Glutamatergic neuron (in vitro differentiated cells): ENCODE measurements at regions not wholly inside any gene's neighbourhood (a gene's known extent, or its start where the extent isn't known, plus 50 kb on each side); places are given as distances from the start of the nearest gene placed in this dataset.
"Not testable (repeated sequence)": the region's sequence is repeated elsewhere in the genome, so short reads cannot be mapped to it uniquely, and the experiment has no call there.

Source experiments
- DNase-seq: peaks from one replicate; pipeline ENCODE4 v3.0.0; 2022
- H3K27ac Mint-ChIP-seq: one replicate; pipeline ENCODE4 v1.8.0; 2020; ENCODE audit warnings: mild to moderate bottlenecking, mixed read lengths, inconsistent platforms; ENCODE audit not compliant: unreplicated experiment
- H3K27me3 Mint-ChIP-seq: one replicate; pipeline ENCODE4 v1.8.0; 2020; ENCODE audit warnings: mild to moderate bottlenecking, moderate library complexity, mixed read lengths, inconsistent platforms; ENCODE audit not compliant: unreplicated experiment
- H3K36me3 Mint-ChIP-seq: one replicate; pipeline ENCODE4 v1.8.0; 2020; ENCODE audit warnings: mild to moderate bottlenecking, mixed read lengths, inconsistent platforms; ENCODE audit not compliant: unreplicated experiment
- H3K4me1 Mint-ChIP-seq: one replicate; pipeline ENCODE4 v1.8.0; 2020; ENCODE audit warnings: mild to moderate bottlenecking, low read depth, mixed read lengths, inconsistent platforms; ENCODE audit not compliant: unreplicated experiment
- H3K4me3 Mint-ChIP-seq: one replicate; pipeline ENCODE4 v1.8.0; 2020; ENCODE audit warnings: mild to moderate bottlenecking, mixed read lengths, inconsistent platforms; ENCODE audit not compliant: unreplicated experiment
- H3K9me3 Mint-ChIP-seq: one replicate; pipeline ENCODE4 v1.8.0; 2020; ENCODE audit warnings: mild to moderate bottlenecking, moderate library complexity, mixed read lengths, inconsistent platforms; ENCODE audit not compliant: unreplicated experiment
- TF ChIP-seq, protein P1 (sequence below): fragments of 200-600 bp; sonication (generic); IDR thresholded peaks from one replicate; pipeline ENCODE4 v1.5.0; 2021; ENCODE audit not compliant: partially characterized antibody, unreplicated experiment

DNA sequence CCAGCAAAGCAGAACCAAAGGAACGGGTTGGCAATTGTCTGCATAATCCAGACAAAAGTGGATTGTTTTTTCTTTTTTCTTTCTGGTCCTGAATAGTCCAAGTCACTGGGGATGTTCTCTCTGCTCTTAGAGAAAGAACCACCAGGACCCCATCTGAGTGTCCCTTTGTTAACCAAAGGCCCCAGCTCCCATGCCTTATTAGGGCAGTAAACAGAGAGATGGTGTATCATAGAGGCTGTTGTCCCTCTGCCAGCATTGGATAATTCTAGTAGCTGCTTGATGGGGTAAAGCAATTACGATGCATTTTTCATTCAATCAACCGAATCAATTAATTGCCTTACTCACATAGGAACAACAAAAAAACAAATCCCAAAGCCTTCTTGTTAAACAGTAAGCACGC lies 213.0 kb downstream of the BUB3 start:
- Mint-ChIP-seq H3K4me3 (no peak overlapping the region), H3K9me3 (peaks cover 5% of the 10 kb centered on the region), H3K27me3 (peaks cover 2% of the 10 kb centered on the region), H3K27ac (no peak overlapping the region), H3K4me1 (no peaks in the 10 kb centered on the region), H3K36me3 (peaks cover 7% of the 10 kb centered on the region)
- DNase-seq, result no peak
- TF ChIP-seq, protein P1, sequence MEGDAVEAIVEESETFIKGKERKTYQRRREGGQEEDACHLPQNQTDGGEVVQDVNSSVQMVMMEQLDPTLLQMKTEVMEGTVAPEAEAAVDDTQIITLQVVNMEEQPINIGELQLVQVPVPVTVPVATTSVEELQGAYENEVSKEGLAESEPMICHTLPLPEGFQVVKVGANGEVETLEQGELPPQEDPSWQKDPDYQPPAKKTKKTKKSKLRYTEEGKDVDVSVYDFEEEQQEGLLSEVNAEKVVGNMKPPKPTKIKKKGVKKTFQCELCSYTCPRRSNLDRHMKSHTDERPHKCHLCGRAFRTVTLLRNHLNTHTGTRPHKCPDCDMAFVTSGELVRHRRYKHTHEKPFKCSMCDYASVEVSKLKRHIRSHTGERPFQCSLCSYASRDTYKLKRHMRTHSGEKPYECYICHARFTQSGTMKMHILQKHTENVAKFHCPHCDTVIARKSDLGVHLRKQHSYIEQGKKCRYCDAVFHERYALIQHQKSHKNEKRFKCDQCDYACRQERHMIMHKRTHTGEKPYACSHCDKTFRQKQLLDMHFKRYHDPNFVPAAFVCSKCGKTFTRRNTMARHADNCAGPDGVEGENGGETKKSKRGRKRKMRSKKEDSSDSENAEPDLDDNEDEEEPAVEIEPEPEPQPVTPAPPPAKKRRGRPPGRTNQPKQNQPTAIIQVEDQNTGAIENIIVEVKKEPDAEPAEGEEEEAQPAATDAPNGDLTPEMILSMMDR, result no peak

DNA sequence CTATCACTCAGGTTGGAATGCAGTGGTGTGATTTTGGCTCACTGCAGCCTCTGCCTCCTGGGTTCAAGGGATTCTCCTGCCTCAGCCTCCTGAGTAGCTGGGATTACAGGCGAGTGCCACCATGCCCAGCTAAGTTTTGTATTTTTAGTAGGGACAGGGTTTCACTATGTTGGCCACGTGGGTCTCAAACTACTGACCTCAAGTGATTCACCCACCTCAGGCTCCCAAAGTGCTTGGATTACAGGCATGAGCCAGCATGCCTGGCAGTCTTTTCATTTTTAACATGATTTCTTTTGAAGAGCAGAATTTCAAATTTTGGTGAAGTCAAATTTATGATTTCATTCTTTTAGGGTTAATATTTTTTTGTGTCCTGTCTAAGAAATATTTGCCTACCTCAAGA lies 217.4 kb downstream of the BUB3 start:
- not testable (repeated sequence) for H3K9me3 Mint-ChIP-seq, H3K27ac Mint-ChIP-seq, H3K4me1 Mint-ChIP-seq, H3K4me3 Mint-ChIP-seq, H3K36me3 Mint-ChIP-seq, DNase-seq, H3K27me3 Mint-ChIP-seq

DNA sequence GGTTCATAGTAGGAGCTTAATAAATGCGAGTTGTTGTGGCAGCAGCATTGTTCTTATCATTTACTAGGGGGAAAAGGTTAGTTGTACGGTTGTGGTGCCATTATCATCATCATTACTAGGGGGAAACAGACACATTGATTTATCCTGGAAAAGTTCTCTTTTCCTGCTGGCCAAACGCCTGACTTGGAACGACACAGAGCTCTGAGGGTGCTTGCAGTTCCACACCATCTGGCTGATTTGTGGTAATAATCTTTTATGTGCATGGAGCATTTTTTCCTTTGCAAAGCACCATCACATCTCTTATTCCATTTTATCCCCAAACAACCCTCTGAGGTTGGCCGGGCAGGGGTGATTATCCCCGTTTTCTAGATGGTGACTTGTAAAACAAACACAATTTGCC lies 219.4 kb downstream of the BUB3 start:
- no peaks in the 10 kb centered on the region for H3K4me1 Mint-ChIP-seq
- no peak overlapping the region for H3K27ac Mint-ChIP-seq
- H3K27me3 Mint-ChIP-seq, result no peaks in the 10 kb centered on the region
- peaks cover 3% of the 10 kb centered on the region for H3K9me3 Mint-ChIP-seq
- DNase-seq, result no peak
- H3K36me3 Mint-ChIP-seq, result peaks cover 7% of the 10 kb centered on the region
- TF ChIP-seq, protein P1, result no peak
- no peak overlapping the region for H3K4me3 Mint-ChIP-seq

DNA sequence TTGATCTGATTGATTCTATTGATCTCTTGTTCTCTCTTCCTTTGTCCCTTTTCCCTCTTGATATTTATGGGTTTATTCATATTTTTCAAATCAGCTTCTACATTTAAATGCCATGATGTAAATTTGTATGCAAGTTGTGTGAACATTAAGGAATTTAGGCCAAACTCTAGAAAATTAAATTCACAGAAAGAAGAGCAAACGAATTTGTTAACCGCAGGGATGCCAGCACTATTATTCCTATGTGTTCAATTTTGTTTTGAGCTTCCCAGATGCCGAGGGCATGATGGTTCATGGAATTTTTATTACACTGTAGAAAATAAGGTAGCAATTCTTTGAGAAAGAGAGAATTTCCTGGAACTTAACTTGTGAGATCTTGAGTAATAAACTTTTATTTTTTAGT lies 220.9 kb downstream of the BUB3 start:
- Mint-ChIP-seq H3K27ac (no peak overlapping the region), H3K36me3 (peaks cover 2% of the 10 kb centered on the region)

DNA sequence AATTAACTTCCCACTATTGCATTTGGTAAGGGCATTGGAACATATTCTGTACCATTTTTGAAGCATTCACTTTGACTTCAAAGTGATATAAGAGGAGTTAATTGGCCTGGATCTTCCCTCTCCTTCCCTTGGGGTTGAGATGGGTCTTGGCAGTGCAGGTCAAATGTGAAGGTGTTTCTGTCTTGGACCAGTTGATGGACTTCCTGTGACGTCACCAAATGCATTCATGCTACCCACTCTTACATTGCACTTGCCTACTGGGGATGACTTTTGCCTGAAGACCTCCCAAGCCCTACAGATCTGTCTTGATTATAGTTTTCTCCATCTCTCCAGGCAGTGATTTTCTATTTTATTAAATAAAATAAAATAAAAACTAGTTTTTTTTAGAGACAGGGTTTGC lies 221.5 kb downstream of the BUB3 start:
- peaks cover 2% of the 10 kb centered on the region for H3K27me3 Mint-ChIP-seq
- H3K9me3 Mint-ChIP-seq, result peaks cover 2% of the 10 kb centered on the region
- H3K27ac Mint-ChIP-seq, result no peak overlapping the region
- DNase-seq, result no peak
- H3K4me3 Mint-ChIP-seq, result no peak overlapping the region
- H3K36me3 Mint-ChIP-seq, result no peaks in the 10 kb centered on the region
- TF ChIP-seq, protein P1, result no peak
- no peaks in the 10 kb centered on the region for H3K4me1 Mint-ChIP-seq

More for the DNA sequence above, 220.9 kb downstream of the BUB3 start:
- H3K4me1 Mint-ChIP-seq, result no peaks in the 10 kb centered on the region
- H3K27me3 Mint-ChIP-seq, result no peaks in the 10 kb centered on the region
- TF ChIP-seq, protein P1, result no peak
- DNase-seq, result no peak
- no peaks in the 10 kb centered on the region for H3K9me3 Mint-ChIP-seq
- H3K4me3 Mint-ChIP-seq, result no peak overlapping the region

DNA sequence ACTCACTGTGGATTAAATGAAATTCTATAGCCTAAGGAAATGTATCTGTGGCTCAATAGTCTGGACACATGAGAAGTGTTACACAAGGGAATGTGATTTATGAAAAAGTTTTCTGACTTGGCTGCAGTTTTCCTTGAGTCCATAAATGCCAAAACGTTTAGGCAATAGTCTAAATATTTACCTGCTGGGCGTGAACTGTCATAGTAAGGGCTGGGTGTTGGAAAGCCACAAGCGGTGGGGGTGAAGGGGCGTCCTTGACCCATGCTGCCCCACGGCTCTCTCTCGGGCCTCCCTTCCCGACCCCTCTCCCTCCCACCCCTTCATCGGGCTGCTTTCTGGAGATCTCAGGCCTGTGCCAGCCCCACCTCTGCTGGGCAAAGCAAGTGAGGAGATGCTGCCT lies 223.7 kb downstream of the BUB3 start:
- H3K4me1 Mint-ChIP-seq, result no peaks in the 10 kb centered on the region
- no peak for DNase-seq
- no peak overlapping the region for H3K4me3 Mint-ChIP-seq
- peaks cover 2% of the 10 kb centered on the region for H3K27me3 Mint-ChIP-seq
- H3K9me3 Mint-ChIP-seq, result peaks cover 2% of the 10 kb centered on the region
- no peak overlapping the region for H3K27ac Mint-ChIP-seq
- TF ChIP-seq, protein P1, result no peak
- no peaks in the 10 kb centered on the region for H3K36me3 Mint-ChIP-seq
